ENCODE measurements at regions not wholly inside any gene's neighbourhood (a gene's known extent, or its start where the extent isn't known, plus 50 kb on each side); places are given as distances from the start of the nearest gene placed in this dataset.

- no peaks in the 10 kb centered on the region for H3K36me3 Mint-ChIP-seq (ENCODE audit: low read depth)
- Histone ChIP-seq H3K4me3 (ENCODE audit: low read length) (no peak overlapping the region), H3K27ac (ENCODE audit: low read depth in 1 of 2, low read length in 2 of 2) (no peak overlapping the region), H3K4me1 (ENCODE audit: insufficient read depth, low read length) (no peaks in the 10 kb centered on the region), H3K9me3 (ENCODE audit: control insufficient read depth in 1 of 2, insufficient read depth in 1 of 2, low read length in 2 of 2) (no peaks in the 10 kb centered on the region), H3K36me3 (ENCODE audit: insufficient read depth, low read length) (no peaks in the 10 kb centered on the region), H3K27me3 (ENCODE audit: control insufficient read depth in 1 of 2, insufficient read depth in 2 of 2, low read length in 2 of 2) (peaks cover 0 to 3% of the 10 kb centered on the region in 2 experiments)
- intact Hi-C loops (cut with DNase I, micrococcal nuclease): no loop called here
- CTCF ChIA-PET: no interaction called here
- no peak overlapping the region for H3K4me3 Mint-ChIP-seq
- peaks cover 24% of the 10 kb centered on the region for H3K27me3 Mint-ChIP-seq
- no peak for DNase-seq
- H3K4me1 Mint-ChIP-seq (ENCODE audit: low read depth): no peaks in the 10 kb centered on the region
- H3K9me3 Mint-ChIP-seq: no peaks in the 10 kb centered on the region
- TF ChIP-seq CTCF (IDR thresholded peaks at IDR 0.05): no peak
- ATAC-seq (ENCODE audit: poor library complexity): no peak
- no peak overlapping the region for H3K27ac Mint-ChIP-seq
- POLR2A ChIA-PET: no interaction called here
Measured at GRCh38 chr1:67889466-67889865, 56.2 kb upstream of the GNG12 start.

DNA sequence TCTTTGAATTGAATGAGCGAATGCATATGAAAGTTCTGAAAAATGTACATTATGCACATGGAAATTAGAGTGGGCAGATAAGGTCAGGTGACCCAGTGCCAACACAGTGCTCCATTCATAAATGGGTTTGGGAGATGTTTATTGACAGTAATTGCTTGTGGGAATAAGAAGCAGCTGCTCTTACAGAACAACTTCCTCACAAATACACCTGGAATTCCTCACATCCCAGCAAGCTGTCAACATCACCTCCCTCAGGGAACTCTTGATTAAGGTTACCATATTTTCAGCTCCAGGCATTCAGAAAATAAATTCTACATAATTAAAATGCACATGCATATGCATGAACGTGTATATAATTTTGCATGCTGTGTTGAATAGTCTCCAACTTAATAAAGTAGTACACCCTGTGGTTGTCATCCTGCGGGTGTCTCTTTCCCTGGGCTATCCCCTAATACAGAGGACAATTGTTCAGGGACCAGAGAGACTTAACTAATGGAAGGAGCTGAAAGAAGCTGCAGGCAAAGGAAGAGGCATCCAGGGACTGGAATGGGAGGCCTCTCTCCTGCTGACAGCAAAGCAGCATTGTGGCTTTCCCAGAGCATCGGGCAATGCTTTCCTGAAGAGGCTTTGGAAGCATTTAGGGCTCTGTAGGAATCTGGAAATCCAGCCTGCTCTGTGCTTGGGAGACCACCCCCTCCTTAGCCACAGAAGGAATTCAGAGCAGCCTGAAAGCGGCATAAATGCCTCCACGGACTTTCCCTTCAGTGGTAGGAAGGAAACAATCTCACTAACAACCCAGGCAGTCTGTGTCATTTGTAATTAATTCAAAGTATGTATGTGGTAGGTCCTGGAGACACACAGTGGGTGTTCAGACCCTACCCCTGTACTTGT lies 55.2 kb upstream of the GNG12 start:
- no peaks in the 10 kb centered on the region for H3K9me3 ChIP-seq (ENCODE audit: control insufficient read depth in 1 of 2, insufficient read depth in 1 of 2, low read length in 2 of 2)
- DNase-seq (no peak), ATAC-seq (ENCODE audit: poor library complexity) (no peak)
- H3K27me3 ChIP-seq (ENCODE audit: control insufficient read depth in 1 of 2, insufficient read depth in 2 of 2, low read length in 2 of 2): peaks cover 0 to 3% of the 10 kb centered on the region in 2 experiments
- H3K4me1 ChIP-seq (ENCODE audit: insufficient read depth, low read length): no peaks in the 10 kb centered on the region
- no peaks in the 10 kb centered on the region for H3K36me3 Mint-ChIP-seq (ENCODE audit: low read depth)
- CTCF ChIA-PET: no interaction called here
- no peak overlapping the region for H3K27ac Mint-ChIP-seq
- no peak overlapping the region for H3K27ac ChIP-seq (ENCODE audit: low read depth in 1 of 2, low read length in 2 of 2)
- no peak overlapping the region for H3K4me3 Mint-ChIP-seq
- H3K4me3 ChIP-seq (ENCODE audit: low read length): no peak overlapping the region
- H3K36me3 ChIP-seq (ENCODE audit: insufficient read depth, low read length): no peaks in the 10 kb centered on the region
- H3K9me3 Mint-ChIP-seq: no peaks in the 10 kb centered on the region
- POLR2A ChIA-PET: no interaction called here
- no peak for TF ChIP-seq CTCF (IDR thresholded peaks at IDR 0.05)
- H3K27me3 Mint-ChIP-seq: peaks cover 25% of the 10 kb centered on the region
- intact Hi-C loops (cut with DNase I, micrococcal nuclease): no loop called here
- H3K4me1 Mint-ChIP-seq (ENCODE audit: low read depth): no peaks in the 10 kb centered on the region

DNA sequence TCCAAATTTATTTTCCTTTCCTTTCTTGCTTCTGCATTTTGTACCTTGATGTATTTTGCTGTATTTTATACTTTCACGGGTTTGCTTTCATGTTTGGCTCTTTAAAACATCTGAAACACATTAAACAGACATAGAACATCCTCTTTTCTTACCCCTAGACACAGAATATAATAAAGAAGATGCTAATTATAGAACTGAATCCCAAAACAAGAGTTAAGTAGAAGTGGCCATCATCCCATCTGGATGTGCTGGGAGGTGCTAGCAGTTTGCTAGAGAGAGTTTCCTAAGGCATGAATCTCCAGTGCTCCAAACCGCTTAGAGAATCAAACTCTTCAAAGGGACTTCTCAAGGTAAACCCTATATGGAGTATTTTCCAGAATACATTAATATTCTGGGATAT lies 53.9 kb upstream of the GNG12 start:
- no peaks in the 10 kb centered on the region for H3K9me3 Mint-ChIP-seq
- Histone ChIP-seq H3K4me3 (ENCODE audit: low read length) (no peak overlapping the region), H3K27ac (ENCODE audit: low read depth in 1 of 2, low read length in 2 of 2) (no peak overlapping the region), H3K36me3 (ENCODE audit: insufficient read depth, low read length) (no peaks in the 10 kb centered on the region), H3K27me3 (ENCODE audit: control insufficient read depth in 1 of 2, insufficient read depth in 2 of 2, low read length in 2 of 2) (peaks cover 0 to 3% of the 10 kb centered on the region in 2 experiments), H3K4me1 (ENCODE audit: insufficient read depth, low read length) (no peaks in the 10 kb centered on the region), H3K9me3 (ENCODE audit: control insufficient read depth in 1 of 2, insufficient read depth in 1 of 2, low read length in 2 of 2) (no peaks in the 10 kb centered on the region)
- no peaks in the 10 kb centered on the region for H3K36me3 Mint-ChIP-seq (ENCODE audit: low read depth)
- H3K27me3 Mint-ChIP-seq: peaks cover 27% of the 10 kb centered on the region
- no peak for TF ChIP-seq CTCF (IDR thresholded peaks at IDR 0.05)
- intact Hi-C loops (cut with DNase I, micrococcal nuclease): no loop called here
- CTCF ChIA-PET: no interaction called here
- no peak for DNase-seq
- no peak overlapping the region for H3K4me3 Mint-ChIP-seq
- POLR2A ChIA-PET: no interaction called here
- H3K4me1 Mint-ChIP-seq (ENCODE audit: low read depth): no peaks in the 10 kb centered on the region
- H3K27ac Mint-ChIP-seq: no peak overlapping the region
- no peak for ATAC-seq (ENCODE audit: poor library complexity)

Measured in CD4-positive, alpha-beta T cell (primary cell).